GM23338 (cell line): ENCODE measurements at regions not wholly inside any gene's neighbourhood (a gene's known extent, or its start where the extent isn't known, plus 50 kb on each side); places are given as distances from the start of the nearest gene placed in this dataset.

ENCODE experiments used
- ATAC-seq: fragments of 200-7000 bp; cut with Tn5 transposase; 3 replicates; pipeline ENCODE4 v1.9.1; 2020
- DNase-seq: peaks from one replicate; pipeline ENCODE4 v3.0.0-alpha.2; 2015; ENCODE audit warnings: low spot score
- H2AFZ ChIP-seq: fragments of 200-600 bp; sonication (generic); 2 replicates; pipeline ENCODE4 v1.8.0; 2016; ENCODE audit warnings: antibody characterized with exemption, mild to moderate bottlenecking, moderate library complexity
- H3F3A ChIP-seq: fragments of 200-600 bp; sonication (generic); replicated peaks from 2 replicates; pipeline ENCODE4 v1.8.0; 2017; ENCODE audit warnings: antibody characterized with exemption, mixed run types, low read depth
- H3K27ac ChIP-seq: fragments of 200-600 bp; sonication (generic); 2 replicates; pipeline ENCODE4 v1.6.1; 2016; ENCODE audit warnings: low read depth
- H3K27me3 ChIP-seq: fragments of 200-600 bp; sonication (generic); 2 replicates; pipeline ENCODE4 v1.8.0; 2016; ENCODE audit warnings: mild to moderate bottlenecking, mixed run types, moderate library complexity; ENCODE audit not compliant: insufficient read depth
- H3K36me3 ChIP-seq: fragments of 200-600 bp; sonication (generic); 2 replicates; pipeline ENCODE4 v1.8.0; 2016; ENCODE audit warnings: mild to moderate bottlenecking; ENCODE audit not compliant: insufficient read depth
- H3K4me1 ChIP-seq: fragments of 200-600 bp; sonication (generic); 2 replicates; pipeline ENCODE4 v1.8.0; 2016; ENCODE audit warnings: mild to moderate bottlenecking, moderate library complexity; ENCODE audit not compliant: insufficient read depth
- H3K4me2 ChIP-seq: fragments of 200-600 bp; sonication (generic); 2 replicates; pipeline ENCODE4 v1.7.1; 2017; ENCODE audit warnings: mixed run types
- H3K4me3 ChIP-seq: fragments of 200-600 bp; sonication (generic); 2 replicates; pipeline ENCODE4 v1.6.1; 2016; ENCODE audit warnings: mixed run types
- H3K79me2 ChIP-seq: fragments of 200-600 bp; sonication (generic); replicated peaks from 2 replicates; pipeline ENCODE4 v1.8.0; 2017; ENCODE audit warnings: mild to moderate bottlenecking; ENCODE audit not compliant: insufficient read depth
- H3K9me2 ChIP-seq: fragments of 200-600 bp; sonication (generic); 2 replicates; pipeline ENCODE4 v1.8.0; 2017; ENCODE audit not compliant: insufficient read depth
- H4K20me1 ChIP-seq: fragments of 200-600 bp; sonication (generic); replicated peaks from 2 replicates; pipeline ENCODE4 v1.8.0; 2017; ENCODE audit warnings: mild to moderate bottlenecking; ENCODE audit not compliant: insufficient read depth
- H3K27ac Mint-ChIP-seq: 2 replicates; pipeline ENCODE4 v1.8.0; 2020; ENCODE audit warnings: inconsistent platforms, mild to moderate bottlenecking, moderate library complexity, mixed read lengths
- H3K27me3 Mint-ChIP-seq: 3 replicates; pipeline ENCODE4 v1.8.0; 2022; ENCODE audit warnings: low read depth, mild to moderate bottlenecking, moderate library complexity, mixed read lengths, inconsistent platforms; ENCODE audit not compliant: insufficient read depth, poor library complexity
- H3K36me3 Mint-ChIP-seq: 3 replicates; pipeline ENCODE4 v1.8.0; 2021; ENCODE audit warnings: low read depth, mild to moderate bottlenecking, inconsistent platforms, moderate library complexity, mixed read lengths
- H3K4me1 Mint-ChIP-seq: 3 replicates; pipeline ENCODE4 v1.8.0; 2020; ENCODE audit warnings: mild to moderate bottlenecking, inconsistent platforms, mixed read lengths
- H3K4me3 Mint-ChIP-seq: 3 replicates; pipeline ENCODE4 v1.8.0; 2021; ENCODE audit warnings: moderate library complexity, mild to moderate bottlenecking, inconsistent platforms, mixed read lengths
- H3K9me3 Mint-ChIP-seq: 3 replicates; pipeline ENCODE4 v1.8.0; 2020; ENCODE audit warnings: moderate library complexity, mild to moderate bottlenecking, inconsistent platforms, mixed read lengths
- EZH2 ChIP-seq: fragments of 200-600 bp; sonication (generic); IDR thresholded peaks from one replicate; pipeline ENCODE4 v1.8.0; 2017; ENCODE audit warnings: antibody characterized with exemption, mild to moderate bottlenecking, low read depth; ENCODE audit not compliant: unreplicated experiment
- JUNB ChIP-seq: IDR thresholded peaks from one replicate; pipeline ENCODE4 v1.6.1; 2016; ENCODE audit warnings: antibody characterized with exemption; ENCODE audit not compliant: unreplicated experiment
- NANOG ChIP-seq: IDR thresholded peaks from 2 replicates; pipeline ENCODE4 v1.6.1; 2016; ENCODE audit warnings: antibody characterized with exemption, borderline replicate concordance
- POLR2AphosphoS5 ChIP-seq: IDR thresholded peaks from 2 replicates; pipeline ENCODE4 v1.6.1; 2016; ENCODE audit warnings: antibody characterized with exemption, low read depth
- STAT1 ChIP-seq: IDR thresholded peaks from one replicate; pipeline ENCODE4 v1.6.1; 2016; ENCODE audit warnings: antibody characterized with exemption; ENCODE audit not compliant: unreplicated experiment
- TF ChIP-seq, protein P1 (sequence below): fragments of 250-450 bp; sonication (Bioruptor Pico); IDR thresholded peaks from 2 replicates; pipeline ENCODE4 v1.5.0; 2020; ENCODE audit warnings: mild to moderate bottlenecking, moderate library complexity

DNA sequence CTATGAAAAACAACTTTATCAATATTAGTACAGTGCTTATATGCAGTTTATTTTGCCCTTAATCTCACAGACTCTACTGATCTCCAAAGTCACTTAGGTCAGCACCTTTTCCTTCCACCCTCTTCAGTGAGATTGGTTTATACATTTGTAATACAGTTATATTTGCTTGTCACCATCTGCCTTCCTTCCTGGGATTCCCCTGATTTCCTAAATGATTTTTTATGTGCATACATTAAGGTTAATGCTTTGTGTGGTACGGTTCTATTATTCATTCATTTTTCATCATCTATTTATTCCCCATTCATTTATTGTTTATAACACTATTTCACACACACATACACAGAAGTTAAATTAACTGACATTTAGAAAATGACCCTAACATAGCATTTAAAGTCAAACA lies 419.8 kb upstream of the CDH11 start:
- Histone ChIP-seq H3K4me2 (no peak overlapping the region), H3F3A (no peaks in the 10 kb centered on the region), H3K4me1 (peaks cover 4% of the 10 kb centered on the region; the same call in 1 of the 2 replicates), H3K79me2 (no peaks in the 10 kb centered on the region), H3K27ac (no peak overlapping the region), H3K36me3 (no peaks in the 10 kb centered on the region), H3K27me3 (no peaks in the 10 kb centered on the region), H3K9me2 (no peaks in the 10 kb centered on the region), H4K20me1 (no peaks in the 10 kb centered on the region), H2AFZ (no peak overlapping the region), H3K4me3 (no peak overlapping the region)
- no peak overlapping the region for H3K4me3 Mint-ChIP-seq
- no peak overlapping the region for H3K27ac Mint-ChIP-seq
- H3K9me3 Mint-ChIP-seq: no peaks in the 10 kb centered on the region
- peaks cover 2% of the 10 kb centered on the region; the same call in 2 of the 3 replicates for H3K4me1 Mint-ChIP-seq
- TF ChIP-seq JUNB (no peak), EZH2 (no peak), NANOG (no peak)
- TF ChIP-seq, protein P1, sequence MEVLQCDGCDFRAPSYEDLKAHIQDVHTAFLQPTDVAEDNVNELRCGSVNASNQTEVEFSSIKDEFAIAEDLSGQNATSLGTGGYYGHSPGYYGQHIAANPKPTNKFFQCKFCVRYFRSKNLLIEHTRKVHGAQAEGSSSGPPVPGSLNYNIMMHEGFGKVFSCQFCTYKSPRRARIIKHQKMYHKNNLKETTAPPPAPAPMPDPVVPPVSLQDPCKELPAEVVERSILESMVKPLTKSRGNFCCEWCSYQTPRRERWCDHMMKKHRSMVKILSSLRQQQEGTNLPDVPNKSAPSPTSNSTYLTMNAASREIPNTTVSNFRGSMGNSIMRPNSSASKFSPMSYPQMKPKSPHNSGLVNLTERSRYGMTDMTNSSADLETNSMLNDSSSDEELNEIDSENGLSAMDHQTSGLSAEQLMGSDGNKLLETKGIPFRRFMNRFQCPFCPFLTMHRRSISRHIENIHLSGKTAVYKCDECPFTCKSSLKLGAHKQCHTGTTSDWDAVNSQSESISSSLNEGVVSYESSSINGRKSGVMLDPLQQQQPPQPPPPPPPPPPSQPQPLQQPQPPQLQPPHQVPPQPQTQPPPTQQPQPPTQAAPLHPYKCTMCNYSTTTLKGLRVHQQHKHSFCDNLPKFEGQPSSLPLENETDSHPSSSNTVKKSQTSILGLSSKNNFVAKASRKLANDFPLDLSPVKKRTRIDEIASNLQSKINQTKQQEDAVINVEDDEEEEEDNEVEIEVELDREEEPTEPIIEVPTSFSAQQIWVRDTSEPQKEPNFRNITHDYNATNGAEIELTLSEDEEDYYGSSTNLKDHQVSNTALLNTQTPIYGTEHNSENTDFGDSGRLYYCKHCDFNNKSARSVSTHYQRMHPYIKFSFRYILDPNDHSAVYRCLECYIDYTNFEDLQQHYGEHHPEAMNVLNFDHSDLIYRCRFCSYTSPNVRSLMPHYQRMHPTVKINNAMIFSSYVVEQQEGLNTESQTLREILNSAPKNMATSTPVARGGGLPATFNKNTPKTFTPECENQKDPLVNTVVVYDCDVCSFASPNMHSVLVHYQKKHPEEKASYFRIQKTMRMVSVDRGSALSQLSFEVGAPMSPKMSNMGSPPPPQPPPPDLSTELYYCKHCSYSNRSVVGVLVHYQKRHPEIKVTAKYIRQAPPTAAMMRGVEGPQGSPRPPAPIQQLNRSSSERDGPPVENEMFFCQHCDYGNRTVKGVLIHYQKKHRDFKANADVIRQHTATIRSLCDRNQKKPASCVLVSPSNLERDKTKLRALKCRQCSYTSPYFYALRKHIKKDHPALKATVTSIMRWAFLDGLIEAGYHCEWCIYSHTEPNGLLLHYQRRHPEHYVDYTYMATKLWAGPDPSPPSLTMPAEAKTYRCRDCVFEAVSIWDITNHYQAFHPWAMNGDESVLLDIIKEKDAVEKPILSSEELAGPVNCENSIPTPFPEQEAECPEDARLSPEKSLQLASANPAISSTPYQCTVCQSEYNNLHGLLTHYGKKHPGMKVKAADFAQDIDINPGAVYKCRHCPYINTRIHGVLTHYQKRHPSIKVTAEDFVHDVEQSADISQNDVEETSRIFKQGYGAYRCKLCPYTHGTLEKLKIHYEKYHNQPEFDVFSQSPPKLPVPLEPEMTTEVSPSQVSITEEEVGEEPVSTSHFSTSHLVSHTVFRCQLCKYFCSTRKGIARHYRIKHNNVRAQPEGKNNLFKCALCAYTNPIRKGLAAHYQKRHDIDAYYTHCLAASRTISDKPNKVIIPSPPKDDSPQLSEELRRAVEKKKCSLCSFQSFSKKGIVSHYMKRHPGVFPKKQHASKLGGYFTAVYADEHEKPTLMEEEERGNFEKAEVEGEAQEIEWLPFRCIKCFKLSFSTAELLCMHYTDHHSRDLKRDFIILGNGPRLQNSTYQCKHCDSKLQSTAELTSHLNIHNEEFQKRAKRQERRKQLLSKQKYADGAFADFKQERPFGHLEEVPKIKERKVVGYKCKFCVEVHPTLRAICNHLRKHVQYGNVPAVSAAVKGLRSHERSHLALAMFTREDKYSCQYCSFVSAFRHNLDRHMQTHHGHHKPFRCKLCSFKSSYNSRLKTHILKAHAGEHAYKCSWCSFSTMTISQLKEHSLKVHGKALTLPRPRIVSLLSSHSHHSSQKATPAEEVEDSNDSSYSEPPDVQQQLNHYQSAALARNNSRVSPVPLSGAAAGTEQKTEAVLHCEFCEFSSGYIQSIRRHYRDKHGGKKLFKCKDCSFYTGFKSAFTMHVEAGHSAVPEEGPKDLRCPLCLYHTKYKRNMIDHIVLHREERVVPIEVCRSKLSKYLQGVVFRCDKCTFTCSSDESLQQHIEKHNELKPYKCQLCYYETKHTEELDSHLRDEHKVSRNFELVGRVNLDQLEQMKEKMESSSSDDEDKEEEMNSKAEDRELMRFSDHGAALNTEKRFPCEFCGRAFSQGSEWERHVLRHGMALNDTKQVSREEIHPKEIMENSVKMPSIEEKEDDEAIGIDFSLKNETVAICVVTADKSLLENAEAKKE (CRISPR knock-in tag): no peak
- no peaks in the 10 kb centered on the region for H3K36me3 Mint-ChIP-seq
- DNase-seq: no peak
- no peak for ATAC-seq
- peaks cover 7% of the 10 kb centered on the region for H3K27me3 Mint-ChIP-seq

DNA sequence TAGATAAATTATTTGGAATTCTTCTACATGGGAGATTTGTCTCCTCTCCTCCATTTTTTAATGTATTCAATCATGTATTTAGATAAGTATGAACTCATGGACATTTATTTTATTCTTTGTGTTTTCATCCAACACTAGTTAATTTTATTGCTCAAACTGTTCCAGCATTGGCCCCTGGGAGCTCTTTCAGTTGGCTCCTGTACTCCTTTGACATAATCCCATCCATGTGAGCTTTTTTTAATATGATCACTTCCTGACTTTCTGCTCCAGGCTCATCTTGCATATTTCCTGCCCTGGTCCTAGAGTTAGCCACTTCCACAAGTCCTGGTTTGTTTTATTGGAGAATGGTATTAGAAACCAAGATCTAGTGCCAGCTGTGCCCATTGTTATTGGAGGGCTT lies 419.0 kb upstream of the CDH11 start:
- Mint-ChIP-seq H3K4me1 (no peaks in the 10 kb centered on the region), H3K9me3 (no peaks in the 10 kb centered on the region), H3K36me3 (no peaks in the 10 kb centered on the region)
- TF ChIP-seq, protein P1 (CRISPR knock-in tag): no peak
- TF ChIP-seq STAT1 (no peak), POLR2AphosphoS5 (no peak)

More for the DNA sequence above, 419.0 kb upstream of the CDH11 start:
- Mint-ChIP-seq H3K27ac (no peak overlapping the region), H3K27me3 (peaks cover 7% of the 10 kb centered on the region), H3K4me3 (no peak overlapping the region)
- Histone ChIP-seq H3K4me3 (no peak overlapping the region), H3K4me1 (no peaks in the 10 kb centered on the region), H3K27ac (no peak overlapping the region), H3K27me3 (no peaks in the 10 kb centered on the region), H3K36me3 (no peaks in the 10 kb centered on the region), H3K4me2 (no peak overlapping the region), H3K9me2 (no peaks in the 10 kb centered on the region), H3F3A (no peaks in the 10 kb centered on the region), H2AFZ (no peak overlapping the region), H4K20me1 (no peaks in the 10 kb centered on the region), H3K79me2 (no peaks in the 10 kb centered on the region)
- DNase-seq: no peak
- no peak for ATAC-seq
